K562 (cell line): ENCODE measurements at regions not wholly inside any gene's neighbourhood (a gene's known extent, or its start where the extent isn't known, plus 50 kb on each side); places are given as distances from the start of the nearest gene placed in this dataset.

Experiments used
- ATAC-seq: fragments of 200-7000 bp; cut with Tn5 transposase; 3 replicates; pipeline ENCODE4 v1.9.1; 2020; ENCODE audit warnings: moderate library complexity
- BruUV-seq: library from RNA; stranded (reverse); fragments of 400-500 nt; replicated peaks from 2 replicates; lab custom pipeline; 2021; lab: Mats Ljungman, UMichigan
- CTCF ChIA-PET: fragments of 300-600 bp; formaldehyde crosslinking; extraction: SDS; loops from one replicate; lab custom pipeline; 2021; ENCODE audit warnings: low intra/inter-chr PET ratio; lab: Yijun Ruan, JAX
- POLR2A ChIA-PET: fragments of 300-600, 350-650 bp; sonication (Branson Sonifier 250); formaldehyde crosslinking; extraction: SDS; loops from one replicate; lab custom pipeline; 2021; ENCODE audit warnings: antibody characterized with exemption, inconsistent platforms; lab: Yijun Ruan, JAX
- DNase-seq, 4 experiments: peaks; one replicate each; pipeline versions ENCODE4 v3.0.0 to v3.0.0-alpha.2; 2011 to 2018; ENCODE audit warnings: low spot score in 3 of 4, mixed read lengths in 3 of 4; ENCODE audit errors: extremely low read depth in 1 of 4
- FAIRE-seq: peaks from 2 replicates; lab custom pipeline; 2011; peaks lifted over from hg19 to GRCh38; lab: Jason Lieb, UNC
- H2AFZ ChIP-seq: 2 replicates; pipeline ENCODE4 v1.6.0; 2011; ENCODE audit warnings: low read depth, low read length, control low read depth, inconsistent platforms
- H3K27ac ChIP-seq: fragments of 200-600 bp; 3 replicates; pipeline ENCODE4 v1.8.0; 2011; ENCODE audit warnings: low read depth, mild to moderate bottlenecking, control low read depth, inconsistent platforms, low read length, moderate library complexity, mixed read lengths; ENCODE audit errors: extremely low read depth
- H3K27me3 ChIP-seq, 2 experiments: fragments of 300-600 bp in 1 of 2; 2 replicates in 1 of 2; 3 replicates in 1 of 2; pipeline versions ENCODE4 v1.6.0 to v1.8.0; 2011; ENCODE audit warnings: inconsistent platforms in 2 of 2, low read length in 2 of 2, mild to moderate bottlenecking in 1 of 2, mixed read lengths in 1 of 2, moderate library complexity in 1 of 2; ENCODE audit not compliant: control insufficient read depth in 2 of 2, insufficient read depth in 2 of 2
- H3K36me3 ChIP-seq: fragments of 300-600 bp; 3 replicates; pipeline ENCODE4 v1.8.0; 2011; ENCODE audit warnings: mild to moderate bottlenecking, low read length, inconsistent platforms; ENCODE audit not compliant: control insufficient read depth, insufficient read depth
- H3K4me1 ChIP-seq, 2 experiments: fragments of 200-600 bp in 1 of 2; replicated peaks in 1 of 2; 2 replicates in 1 of 2; 3 replicates in 1 of 2; pipeline versions ENCODE4 v1.5.1 to v1.8.0; 2011; ENCODE audit warnings: inconsistent platforms in 2 of 2, low read length in 2 of 2, mild to moderate bottlenecking in 1 of 2, mixed read lengths in 1 of 2, moderate library complexity in 1 of 2; ENCODE audit not compliant: control insufficient read depth in 2 of 2, insufficient read depth in 2 of 2
- H3K4me2 ChIP-seq: 2 replicates; pipeline ENCODE4 v1.6.1; 2011; ENCODE audit warnings: low read length, control low read depth, inconsistent platforms, mixed read lengths; ENCODE audit not compliant: insufficient read depth
- H3K4me3 ChIP-seq: fragments of 200-600 bp; sonication (generic), shearing (Covaris generic); 2 replicates; pipeline ENCODE4 v1.5.1; 2016; ENCODE audit warnings: control low read depth, inconsistent platforms
- H3K79me2 ChIP-seq: fragments of 200-600 bp; 3 replicates; pipeline ENCODE4 v1.8.0; 2011; ENCODE audit warnings: low read length, inconsistent platforms; ENCODE audit not compliant: control insufficient read depth, insufficient read depth
- H3K9ac ChIP-seq, 2 experiments: 2 replicates each; pipeline versions ENCODE4 v1.6.0 to v1.6.1; 2011; ENCODE audit warnings: low read depth in 2 of 2, low read length in 2 of 2, control low read depth in 1 of 2, inconsistent platforms in 1 of 2, mild to moderate bottlenecking in 1 of 2, mixed read lengths in 1 of 2; ENCODE audit not compliant: insufficient read depth in 1 of 2
- H3K9me1 ChIP-seq: one replicate; pipeline ENCODE4 v1.6.0; 2011; ENCODE audit warnings: inconsistent platforms, mild to moderate bottlenecking, low read length, moderate library complexity; ENCODE audit not compliant: control insufficient read depth, insufficient read depth
- H3K9me3 ChIP-seq: replicated peaks from 2 replicates; pipeline ENCODE4 v1.5.1; 2011; ENCODE audit warnings: low read depth, low read length, inconsistent platforms; ENCODE audit not compliant: control insufficient read depth, insufficient read depth
- H4K20me1 ChIP-seq: replicated peaks from 2 replicates; pipeline ENCODE4 v1.6.1; 2011; ENCODE audit warnings: low read length, inconsistent platforms, mixed read lengths; ENCODE audit not compliant: control insufficient read depth, insufficient read depth
- C11orf30 ChIP-seq: fragments of 450-650 bp; IDR thresholded peaks from 2 replicates; pipeline ENCODE4 v1.6.1; 2016; ENCODE audit warnings: low read depth, mild to moderate bottlenecking
- ETV5 ChIP-seq: sonication (generic); formaldehyde crosslinking; IDR thresholded peaks from 2 replicates; pipeline ENCODE4 v1.4.0; 2020; ENCODE audit warnings: low read depth, mild to moderate bottlenecking, missing genetic modification reagents
- KLF1 ChIP-seq: fragments of 450-650 bp; IDR thresholded peaks from 2 replicates; pipeline ENCODE4 v1.6.1; 2016; ENCODE audit warnings: missing genetic modification characterization, missing compliant biosample characterization
- KLF13 ChIP-seq: fragments of 450-650 bp; IDR thresholded peaks from 2 replicates; pipeline ENCODE4 v1.6.1; 2016; ENCODE audit warnings: missing genetic modification characterization, low read depth, mild to moderate bottlenecking, missing compliant biosample characterization, moderate library complexity, borderline replicate concordance
- MAFF ChIP-seq: IDR thresholded peaks from 2 replicates; pipeline ENCODE4 v1.6.1; 2012; ENCODE audit warnings: low read length, improper control_type of control experiment
- MAFK ChIP-seq: IDR thresholded peaks from 2 replicates; pipeline ENCODE4 v1.6.1; 2011; ENCODE audit warnings: low read length, improper control_type of control experiment
- SP1 ChIP-seq: sonication (generic); formaldehyde crosslinking; IDR thresholded peaks from 2 replicates; pipeline ENCODE4 v1.8.1; 2022; ENCODE audit warnings: mild to moderate bottlenecking, missing genetic modification reagents
- STAG1 ChIP-seq: sonication (generic); formaldehyde crosslinking; IDR thresholded peaks from 2 replicates; pipeline ENCODE4 v1.5.0; 2020; ENCODE audit warnings: missing genetic modification reagents, borderline replicate concordance
- ZBTB7A ChIP-seq: IDR thresholded peaks from 2 replicates; pipeline ENCODE4 v1.6.1; 2011; ENCODE audit warnings: low read depth, mild to moderate bottlenecking, low read length, moderate library complexity, borderline replicate concordance; ENCODE audit not compliant: control insufficient read depth
- ZNF175 ChIP-seq: fragments of 200-800 bp; sonication (Bioruptor generic); IDR thresholded peaks from 2 replicates; pipeline ENCODE4 v1.6.1; 2016; ENCODE audit warnings: low read depth, mild to moderate bottlenecking, missing genetic modification characterization, missing compliant biosample characterization
- ZNF316 ChIP-seq: fragments of 450-650 bp; IDR thresholded peaks from 2 replicates; pipeline ENCODE4 v1.6.1; 2016
- ZNF695 ChIP-seq: fragments of 450-650 bp; formaldehyde crosslinking; IDR thresholded peaks from 2 replicates; pipeline ENCODE4 v1.4.0; 2020; ENCODE audit warnings: mild to moderate bottlenecking, moderate library complexity
- WGBS: fragments of 100-300 bp; shearing (Covaris generic); methylation state at CpG from one replicate; pipeline ENCODE4 v1.1.6; 2016; ENCODE audit warnings: low coverage, mixed read lengths; ENCODE audit not compliant: insufficient coverage; ENCODE audit errors: missing lambda C conversion rate; 5-methylcytosine and 5-hydroxymethylcytosine counted together
- in situ Hi-C: fragments of 300-500 bp; cut with MboI; formaldehyde crosslinking; loops from 4 replicates; pipeline ENCODE4 v1.15.0; 2018; ENCODE audit warnings: inconsistent platforms, mixed read lengths
- intact Hi-C: fragments of 100-400 bp; cut with micrococcal nuclease; formaldehyde crosslinking; loops from 2 replicates; pipeline ENCODE4 v1.14.2; 2022

DNA sequence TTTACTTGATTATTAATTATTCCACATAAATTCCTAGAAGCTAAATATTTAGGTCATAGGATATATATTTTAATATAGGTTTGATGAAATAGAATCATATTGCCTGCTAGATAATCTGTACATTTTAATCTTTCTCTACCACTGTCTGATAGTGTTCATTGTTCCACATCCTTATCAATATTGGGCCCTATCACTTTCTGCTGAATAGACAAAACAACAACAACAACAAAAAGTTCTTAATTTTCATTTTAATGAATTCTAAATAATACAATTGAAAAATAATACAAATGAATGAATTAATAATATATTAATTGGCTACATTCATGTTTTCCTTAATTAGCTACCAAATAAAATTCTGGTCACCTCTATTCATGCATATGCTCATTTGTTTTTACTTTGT is 1437.2 kb downstream of the LRFN5 start:
- in situ Hi-C loops (no loop called here), intact Hi-C loops (no loop called here)
- FAIRE-seq (no peak), ATAC-seq (no peak), DNase-seq (no peak)
- Histone ChIP-seq H3K4me2 (no peak overlapping the region), H3K36me3 (no peaks in the 10 kb centered on the region), H3K27ac (no peak overlapping the region), H3K9me1 (no peaks in the 10 kb centered on the region), H2AFZ (no peak overlapping the region), H3K4me3 (no peak overlapping the region), H3K9me3 (no peaks in the 10 kb centered on the region), H3K27me3 (no peaks in the 10 kb centered on the region), H3K79me2 (no peaks in the 10 kb centered on the region), H3K9ac (no peak overlapping the region), H3K4me1 (no peaks in the 10 kb centered on the region), H4K20me1 (no peaks in the 10 kb centered on the region)
- BruUV-seq: no TSS peak
- peak; percentile 20; the same call in 1 of the 2 replicates for TF ChIP-seq MAFF
- peak; percentile 36; the same call in 1 of the 2 replicates for TF ChIP-seq C11orf30
- no peak for TF ChIP-seq SP1 (CRISPR knock-in tag)
- no peak for TF ChIP-seq ZBTB7A
- TF ChIP-seq ZNF316: peak; percentile 57
- TF ChIP-seq ETV5 (CRISPR knock-in tag): no peak
- ChIA-PET POLR2A (no interaction called here), CTCF (no interaction called here)

DNA sequence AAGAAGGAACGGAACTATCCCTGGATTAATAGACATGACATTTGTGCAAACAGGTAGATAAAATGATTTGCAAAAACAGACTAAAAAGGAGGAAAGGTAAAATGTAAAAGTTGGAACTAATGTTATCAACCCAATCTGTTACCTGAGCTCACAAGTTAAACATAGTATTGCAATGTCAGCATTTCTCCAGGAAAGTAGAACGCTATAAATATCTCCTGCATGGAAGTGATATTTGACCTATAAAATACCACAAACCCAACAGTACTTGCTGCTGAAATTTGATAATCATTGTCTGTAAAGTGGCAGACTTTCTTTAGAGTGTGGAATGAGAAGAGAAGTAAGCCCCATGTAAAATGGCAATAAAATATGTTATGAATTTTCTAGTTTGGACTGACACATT is 1435.7 kb downstream of the LRFN5 start:
- no peak overlapping the region for H2AFZ ChIP-seq
- no peak overlapping the region for H3K9ac ChIP-seq
- in situ Hi-C loops (no loop called here), intact Hi-C loops (no loop called here)
- FAIRE-seq (no peak), DNase-seq (no peak), ATAC-seq (no peak)
- H3K9me1 ChIP-seq: no peaks in the 10 kb centered on the region
- H3K27me3 ChIP-seq: no peaks in the 10 kb centered on the region
- no peaks in the 10 kb centered on the region for H3K9me3 ChIP-seq
- no peak overlapping the region for H3K4me3 ChIP-seq
- no peaks in the 10 kb centered on the region for H3K4me1 ChIP-seq
- no peaks in the 10 kb centered on the region for H3K36me3 ChIP-seq
- BruUV-seq: no TSS peak
- no peaks in the 10 kb centered on the region for H4K20me1 ChIP-seq
- 0% methylated on average over 2 of the region's 2 CpGs for WGBS
- no peak overlapping the region for H3K4me2 ChIP-seq
- ChIA-PET POLR2A (no interaction called here), CTCF (no interaction called here)
- no peaks in the 10 kb centered on the region for H3K79me2 ChIP-seq
- TF ChIP-seq MAFF: peak; percentile 82
- TF ChIP-seq ZNF175: no peak
- TF ChIP-seq ZNF695: no peak
- peak; percentile 38 for TF ChIP-seq C11orf30
- TF ChIP-seq ZNF316: peak; percentile 67
- TF ChIP-seq MAFK: peak; percentile 89
- TF ChIP-seq KLF1 (tag): no peak
- TF ChIP-seq STAG1 (CRISPR knock-in tag): no peak
- TF ChIP-seq KLF13 (tag): no peak
- H3K27ac ChIP-seq: no peak overlapping the region
